ENCODE measurements at regions not wholly inside any gene's neighbourhood (a gene's known extent, or its start where the extent isn't known, plus 50 kb on each side); places are given as distances from the start of the nearest gene placed in this dataset.

GRCh38 chr6:120129228-120129627 is 779.7 kb upstream of the MAN1A1 start (continued):
- TF ChIP-seq REST (IDR thresholded peaks at IDR 0.05; ENCODE audit: low read depth, low read length), result no peak

GRCh38 chr6:120122401-120122800 is 772.8 kb upstream of the MAN1A1 start:
- Histone ChIP-seq H3K27ac (ENCODE audit: low read depth in 2 of 2, low read length in 1 of 2) (no peak overlapping the region), H2AFZ (ENCODE audit: low read depth) (no peak overlapping the region), H3K4me3 (ENCODE audit: low read depth in 2 of 2, low read length in 1 of 2) (no peak overlapping the region), H3K9ac (no peak overlapping the region), H3K27me3 (ENCODE audit: insufficient read depth) (no peaks in the 10 kb centered on the region), H4K20me1 (ENCODE audit: insufficient read depth) (no peaks in the 10 kb centered on the region), H3K4me1 (ENCODE audit: control insufficient read depth in 1 of 2, insufficient read depth in 2 of 2, low read depth in 1 of 2, low read length in 1 of 2) (no peaks in the 10 kb centered on the region), H3K4me2 (no peak overlapping the region), H3F3A (replicated peaks; ENCODE audit: insufficient read depth) (no peaks in the 10 kb centered on the region), H3K79me2 (ENCODE audit: insufficient read depth) (no peaks in the 10 kb centered on the region), H3K36me3 (replicated peaks in 1 of 2; ENCODE audit: control insufficient read depth in 1 of 2, insufficient read depth in 2 of 2, low read length in 1 of 2) (no peaks in the 10 kb centered on the region), H3K9me2 (no peaks in the 10 kb centered on the region), H3K9me3 (no peaks in the 10 kb centered on the region)
- DNase-seq, result no peak
- POLR2A ChIA-PET, result no interaction called here
- CTCF ChIA-PET, result no interaction called here
- TF ChIP-seq YY1 (IDR thresholded peaks at IDR 0.05; ENCODE audit: low read depth), result no peak
- TF ChIP-seq FOXM1 (IDR thresholded peaks at IDR 0.05; ENCODE audit: low read depth), result no peak
- TF ChIP-seq FOXJ3 (CRISPR knock-in tag; IDR thresholded peaks at IDR 0.05), result no peak
- WGBS (ENCODE audit: low lambda C conversion rate), result 32% methylated on average over 2 of the region's 2 CpGs

GRCh38 chr6:120116343-120116742 is 766.8 kb upstream of the MAN1A1 start:
- DNase-seq, result no peak
- H3K4me2 ChIP-seq, result no peak overlapping the region
- no peak overlapping the region for H3K4me3 ChIP-seq (ENCODE audit: low read depth in 2 of 2, low read length in 1 of 2)
- no peaks in the 10 kb centered on the region for H3K9me2 ChIP-seq
- peaks cover 5% of the 10 kb centered on the region; the same call in 1 of the 2 replicates for H3K9me3 ChIP-seq
- no peaks in the 10 kb centered on the region for H3K27me3 ChIP-seq (ENCODE audit: insufficient read depth)
- H3F3A ChIP-seq (replicated peaks; ENCODE audit: insufficient read depth), result no peaks in the 10 kb centered on the region
- H3K9ac ChIP-seq, result no peak overlapping the region
- H2AFZ ChIP-seq (ENCODE audit: low read depth), result no peak overlapping the region
- WGBS (ENCODE audit: low lambda C conversion rate), result 34% methylated on average over 2 of the region's 2 CpGs
- H3K79me2 ChIP-seq (ENCODE audit: insufficient read depth), result no peaks in the 10 kb centered on the region
- ChIA-PET POLR2A (no interaction called here), CTCF (interaction anchor here (0.7 kb wide), 1 partner anchor 45 kb away, joined by 3 read pairs; no protein-coding TSS in a partner anchor)
- H3K27ac ChIP-seq (ENCODE audit: low read depth in 2 of 2, low read length in 1 of 2), result no peak overlapping the region
- no peaks in the 10 kb centered on the region for H3K4me1 ChIP-seq (ENCODE audit: control insufficient read depth in 1 of 2, insufficient read depth in 2 of 2, low read depth in 1 of 2, low read length in 1 of 2)
- peaks cover 0 to 6% of the 10 kb centered on the region in 2 experiments for H3K36me3 ChIP-seq (replicated peaks in 1 of 2; ENCODE audit: control insufficient read depth in 1 of 2, insufficient read depth in 2 of 2, low read length in 1 of 2)
- no peaks in the 10 kb centered on the region for H4K20me1 ChIP-seq (ENCODE audit: insufficient read depth)
- TF ChIP-seq JUND (IDR thresholded peaks at IDR 0.05) (no peak), GATA2 (CRISPR knock-in tag; IDR thresholded peaks at IDR 0.05) (no peak), EP300 (IDR thresholded peaks at IDR 0.05; ENCODE audit: borderline replicate concordance in 1 of 2, low read depth in 1 of 2, low read length in 1 of 2) (no peak), USF2 (IDR thresholded peaks at IDR 0.05; ENCODE audit: borderline replicate concordance, low read depth, low read length) (no peak), RFX5 (IDR thresholded peaks at IDR 0.05; ENCODE audit: low read length) (no peak), RAD21 (IDR thresholded peaks at IDR 0.05; ENCODE audit: low read length) (no peak), REST (IDR thresholded peaks at IDR 0.05; ENCODE audit: low read depth, low read length) (no peak), ZBTB33 (IDR thresholded peaks at IDR 0.05; ENCODE audit: borderline replicate concordance, low read depth) (no peak), CTCF (IDR thresholded peaks at IDR 0.05) (no peak), RXRA (IDR thresholded peaks at IDR 0.05; ENCODE audit: borderline replicate concordance, low read depth) (no peak)
